RPMI7951 (cell line): ENCODE measurements at regions not wholly inside any gene's neighbourhood (a gene's known extent, or its start where the extent isn't known, plus 50 kb on each side); places are given as distances from the start of the nearest gene placed in this dataset.
A peak's percentile ranks its signal among the peaks of the same experiment; 100 is the strongest.
"Not testable (repeated sequence)": the region's sequence is repeated elsewhere in the genome, so short reads cannot be mapped to it uniquely, and the experiment has no call there.

ENCODE experiments used
- DNase-seq: peaks from one replicate; pipeline ENCODE4 v3.0.0-alpha.2; 2012; ENCODE audit warnings: low read depth

DNA sequence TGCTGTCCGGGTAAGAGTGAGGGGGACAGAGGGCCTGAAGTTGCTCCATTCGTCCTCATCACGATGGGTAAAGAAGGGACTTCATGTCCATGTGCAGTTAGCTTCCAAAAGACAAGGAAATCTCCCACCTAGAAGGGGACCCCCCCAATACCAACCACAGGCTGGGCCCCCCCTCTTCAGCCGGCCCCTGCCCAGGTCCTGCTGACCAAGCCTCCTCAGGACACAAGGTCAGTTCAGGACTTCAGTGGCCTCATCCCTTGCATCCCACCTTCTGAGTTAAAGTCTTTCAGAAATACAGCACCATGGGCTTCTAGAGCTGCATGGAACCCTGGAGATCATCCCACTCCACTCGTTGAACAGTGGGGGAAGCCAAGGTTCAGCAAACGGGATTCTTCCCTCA, 115.4 kb upstream of the ERG start:
- DNase-seq: no peak

DNA sequence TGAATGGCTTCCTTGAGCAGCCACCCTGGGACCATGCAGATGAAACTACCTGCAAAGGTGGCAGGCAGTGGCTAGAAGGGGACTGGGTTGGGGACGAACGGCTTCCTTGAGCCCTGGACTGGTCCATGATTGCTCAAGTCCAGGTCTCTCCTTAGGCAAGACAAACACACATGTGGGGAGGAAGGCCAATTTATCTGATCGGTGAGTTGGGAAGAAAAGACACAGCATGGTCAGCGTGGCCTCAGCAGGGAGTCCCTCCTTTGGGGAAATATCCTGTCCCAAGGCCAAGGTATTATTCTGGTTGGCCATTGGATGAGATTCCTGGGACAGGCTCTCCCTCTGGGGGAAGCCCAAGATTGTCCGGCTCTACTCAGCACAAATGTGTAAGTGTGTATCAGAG, 116.3 kb upstream of the ERG start:
- DNase-seq: no peak

DNA sequence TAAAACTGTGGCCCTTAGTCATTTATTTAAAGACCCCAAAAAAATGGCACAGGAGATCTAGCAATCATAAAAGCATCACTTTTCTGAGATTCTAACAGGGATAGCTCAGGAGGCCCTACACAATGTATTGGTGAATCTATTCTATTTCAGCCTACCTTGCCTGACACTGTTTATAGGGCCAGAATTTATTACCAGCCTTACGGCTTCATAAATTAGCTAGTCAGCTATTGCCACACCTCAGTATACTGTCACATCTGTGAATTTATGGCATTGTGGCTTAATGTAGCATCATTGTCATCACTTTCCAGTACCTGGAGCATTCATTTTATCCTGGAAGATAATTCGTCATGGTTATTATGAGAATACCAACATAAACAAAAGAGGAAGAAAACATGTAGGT, 121.2 kb upstream of the ERG start:
- DNase-seq: no peak

DNA sequence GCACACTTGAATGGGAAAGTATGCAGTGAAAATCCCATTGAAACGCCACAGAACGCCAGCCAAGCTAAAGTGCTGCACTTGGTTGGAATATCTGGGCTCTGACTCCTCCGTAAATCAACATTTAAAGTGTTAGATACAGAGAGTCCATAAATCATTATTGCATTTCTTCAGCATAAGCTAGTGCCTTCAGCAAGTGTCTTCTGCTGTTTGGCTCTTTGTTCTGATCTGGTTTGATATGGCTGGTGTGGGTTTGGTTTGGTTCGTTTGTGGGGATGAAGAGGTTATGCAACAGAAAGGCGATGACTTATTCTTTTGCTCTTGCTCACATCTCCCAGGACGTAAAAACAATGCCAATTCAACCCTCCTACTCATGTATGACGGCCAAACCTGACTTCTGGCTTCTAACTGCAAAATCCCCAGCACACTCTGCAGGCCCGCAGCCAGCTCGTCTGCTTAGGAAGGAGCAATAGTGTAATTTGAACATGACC, 121.8 kb upstream of the ERG start:
- DNase-seq: no peak

DNA sequence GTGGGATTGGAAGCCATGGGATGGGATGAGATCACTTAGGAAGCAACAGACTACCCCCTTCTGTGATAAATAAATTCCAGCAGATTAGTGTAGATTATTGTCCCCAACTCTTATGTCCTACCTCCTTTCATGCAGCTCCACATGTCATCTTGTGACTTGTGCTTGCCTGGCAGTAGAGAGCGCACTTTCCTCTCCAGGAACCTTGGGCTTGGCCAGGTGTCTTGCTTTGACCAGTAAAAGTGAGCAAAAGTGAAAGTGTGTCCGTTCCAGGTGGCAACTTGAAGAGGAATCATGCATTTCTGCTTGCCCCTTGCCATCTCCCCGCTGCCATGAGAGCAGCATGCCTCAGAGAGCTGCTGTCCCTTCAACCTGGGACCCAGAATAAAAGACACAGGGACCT, 122.9 kb upstream of the ERG start:
- no peak for DNase-seq

DNA sequence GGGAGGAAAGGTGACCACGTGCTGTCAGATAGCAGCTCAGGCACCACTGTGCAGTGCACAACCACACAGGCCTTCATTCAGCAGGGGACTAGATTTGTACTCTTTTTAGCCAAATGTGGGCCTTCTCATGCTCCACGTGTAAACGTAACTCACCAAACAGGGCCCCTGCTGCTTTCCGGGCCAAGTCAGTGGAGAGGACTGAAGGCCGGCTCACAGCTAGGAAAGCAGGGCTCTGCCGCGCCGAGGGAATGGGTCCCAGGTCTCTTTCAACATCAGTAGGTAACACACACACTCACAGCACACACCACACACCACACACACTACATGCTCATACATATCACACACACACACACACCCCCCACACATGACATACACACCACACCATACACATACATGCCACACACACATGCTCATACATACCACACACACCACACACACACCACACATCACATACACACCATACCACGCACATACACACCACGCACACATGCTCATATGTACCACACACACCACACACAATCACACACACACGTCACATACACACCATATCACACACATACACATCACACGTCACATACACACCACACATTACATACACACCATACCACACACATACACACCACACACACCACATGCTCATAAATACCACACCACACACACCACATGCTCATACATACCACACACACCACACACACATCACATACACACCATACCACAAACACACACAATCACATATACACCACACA, 124.0 kb upstream of the ERG start:
- DNase-seq: no peak

DNA sequence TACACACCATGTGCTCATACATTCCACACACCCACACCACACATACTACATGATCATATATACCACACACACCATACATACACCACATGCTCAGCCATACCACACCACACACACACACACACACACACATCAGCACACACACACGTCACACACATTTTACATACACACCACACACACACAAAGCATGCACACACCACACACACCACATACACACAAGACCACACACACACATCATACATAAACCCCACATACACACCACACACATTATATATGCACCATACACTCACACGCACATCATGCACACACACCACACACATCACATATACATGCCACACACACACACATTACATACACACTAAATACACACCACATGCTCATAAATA, 124.5 kb upstream of the ERG start:
- no peak for DNase-seq

DNA sequence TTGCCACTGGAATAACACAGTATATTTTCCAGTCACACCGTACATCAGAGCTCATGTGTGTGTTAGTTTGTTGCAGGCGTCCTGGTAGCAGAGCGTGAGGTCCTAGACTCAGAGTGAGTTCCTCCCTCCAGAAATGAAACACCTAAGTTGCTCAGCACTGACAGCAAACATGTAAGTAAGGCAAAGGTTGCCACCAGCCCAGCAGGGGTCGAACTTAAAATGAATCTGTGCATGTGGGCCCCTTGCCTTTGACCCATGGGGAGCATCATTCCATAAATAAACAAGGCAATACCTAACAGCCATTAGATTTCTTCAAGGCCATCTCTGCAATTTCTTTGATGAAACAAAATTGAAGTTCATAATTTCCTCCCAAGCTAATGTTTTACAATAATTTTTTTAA, 125.3 kb upstream of the ERG start:
- DNase-seq: no peak

DNA sequence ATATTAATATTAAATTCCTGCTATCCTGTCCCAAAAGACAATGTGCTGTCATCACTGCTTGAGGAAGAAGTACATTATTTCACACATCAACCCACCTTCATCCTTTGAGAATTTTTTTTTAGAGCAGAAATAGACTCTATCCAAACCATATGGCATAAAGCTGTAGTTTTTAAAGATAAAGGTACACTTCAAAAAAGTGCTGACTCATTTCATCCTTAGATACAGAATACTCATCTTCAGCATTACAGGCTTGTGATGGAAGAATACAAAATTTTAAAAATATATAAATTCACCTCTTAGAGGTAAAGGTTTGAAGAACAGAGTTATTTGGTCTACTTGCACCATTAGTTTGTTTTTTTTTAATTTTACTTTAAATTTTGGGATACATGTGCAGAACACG, 126.7 kb upstream of the ERG start:
- DNase-seq: no peak

DNA sequence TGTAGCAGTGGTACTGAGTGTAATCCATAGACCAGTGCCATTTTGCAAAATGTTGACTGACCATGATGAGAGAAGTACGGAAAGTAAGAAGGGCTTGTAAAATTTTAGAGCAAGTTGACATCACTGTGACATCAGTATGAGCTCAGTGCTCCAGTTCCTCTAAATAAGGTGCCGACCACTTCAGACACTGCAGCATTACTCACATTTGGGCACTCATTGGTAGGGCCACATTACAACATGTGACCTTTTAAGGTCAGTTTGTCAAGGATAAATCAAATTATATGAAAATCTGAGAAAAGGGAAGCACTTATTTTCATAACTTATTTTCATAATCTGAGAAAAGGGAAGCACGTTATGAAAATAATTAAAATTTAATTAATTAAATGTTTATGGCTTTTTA, 128.0 kb upstream of the ERG start:
- DNase-seq: no peak

DNA sequence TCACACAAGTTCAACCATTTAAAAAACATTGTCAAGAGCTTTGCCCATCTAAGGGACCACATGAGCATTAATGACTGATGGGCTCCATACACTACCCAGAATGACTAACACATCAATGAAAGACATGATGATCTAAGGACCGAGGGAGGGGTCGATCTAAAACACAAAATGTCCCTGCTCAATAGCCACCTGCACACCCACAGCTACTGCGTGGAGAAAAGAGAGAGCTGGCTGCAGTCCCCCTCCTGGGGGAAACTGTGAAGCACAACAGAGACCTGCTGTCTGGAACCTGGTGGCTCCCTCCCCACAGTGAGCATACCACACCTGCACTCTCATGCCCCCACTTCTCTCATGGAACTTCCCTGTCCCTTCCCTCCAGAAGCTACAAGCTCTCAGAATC, 130.1 kb upstream of the ERG start:
- DNase-seq: no peak

DNA sequence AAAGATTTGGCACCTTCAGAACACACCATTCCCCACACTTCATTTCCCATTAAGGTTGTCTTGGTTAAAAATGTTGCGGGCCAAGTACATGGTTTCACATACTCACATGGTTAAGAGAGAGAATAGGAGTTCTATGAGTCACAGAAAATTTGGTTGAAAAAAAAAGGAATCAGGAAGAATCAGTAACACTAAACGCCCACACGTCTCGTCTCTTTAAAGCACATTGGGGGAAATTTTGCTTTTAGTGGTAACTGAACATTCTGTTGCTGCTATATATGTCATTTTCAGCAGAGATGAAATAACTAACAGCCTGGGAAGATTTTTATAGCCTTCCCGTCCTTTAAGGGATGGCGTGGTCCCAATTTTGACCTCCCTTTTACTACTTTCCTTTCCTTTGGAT, 132.9 kb upstream of the ERG start:
- DNase-seq: peak; percentile 53

DNA sequence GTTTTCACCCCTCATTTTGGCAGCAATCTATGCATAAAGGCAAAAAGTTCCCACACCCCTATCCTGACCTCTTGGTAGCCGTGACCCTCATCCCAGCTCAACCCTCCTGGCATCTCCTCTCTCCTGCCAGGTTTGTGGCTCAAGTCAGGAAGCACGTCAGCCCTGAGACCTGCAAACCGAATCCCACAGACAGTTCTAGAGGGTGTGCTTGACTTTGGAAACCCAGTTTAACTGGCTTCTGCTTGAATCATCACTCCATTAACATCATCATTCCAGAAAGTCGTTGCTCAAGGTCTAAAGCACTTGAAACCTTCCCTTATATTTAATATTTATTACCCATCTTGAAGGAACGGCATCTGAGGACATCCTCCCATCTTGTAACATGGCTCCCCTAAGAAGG, 133.4 kb upstream of the ERG start:
- peak; percentile 26 for DNase-seq

DNA sequence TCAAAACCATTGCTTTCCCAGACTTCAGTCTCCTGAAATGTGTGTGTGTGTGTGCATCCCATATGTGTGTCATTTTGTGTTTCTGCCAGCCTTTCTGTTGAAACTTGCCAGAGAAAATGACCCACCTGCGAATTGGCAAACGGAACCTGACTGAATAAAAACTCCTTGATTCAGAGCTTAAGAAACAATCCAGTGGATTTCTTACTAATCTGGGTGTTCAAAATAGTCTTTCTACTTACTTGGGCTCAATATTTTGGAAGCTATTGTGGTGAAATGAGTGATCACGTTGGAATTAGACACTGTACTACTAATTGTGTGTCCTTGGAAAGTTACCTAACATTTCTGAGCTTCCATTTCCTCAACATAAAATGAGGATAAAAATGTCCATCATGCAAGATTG, 138.9 kb upstream of the ERG start:
- DNase-seq: no peak

DNA sequence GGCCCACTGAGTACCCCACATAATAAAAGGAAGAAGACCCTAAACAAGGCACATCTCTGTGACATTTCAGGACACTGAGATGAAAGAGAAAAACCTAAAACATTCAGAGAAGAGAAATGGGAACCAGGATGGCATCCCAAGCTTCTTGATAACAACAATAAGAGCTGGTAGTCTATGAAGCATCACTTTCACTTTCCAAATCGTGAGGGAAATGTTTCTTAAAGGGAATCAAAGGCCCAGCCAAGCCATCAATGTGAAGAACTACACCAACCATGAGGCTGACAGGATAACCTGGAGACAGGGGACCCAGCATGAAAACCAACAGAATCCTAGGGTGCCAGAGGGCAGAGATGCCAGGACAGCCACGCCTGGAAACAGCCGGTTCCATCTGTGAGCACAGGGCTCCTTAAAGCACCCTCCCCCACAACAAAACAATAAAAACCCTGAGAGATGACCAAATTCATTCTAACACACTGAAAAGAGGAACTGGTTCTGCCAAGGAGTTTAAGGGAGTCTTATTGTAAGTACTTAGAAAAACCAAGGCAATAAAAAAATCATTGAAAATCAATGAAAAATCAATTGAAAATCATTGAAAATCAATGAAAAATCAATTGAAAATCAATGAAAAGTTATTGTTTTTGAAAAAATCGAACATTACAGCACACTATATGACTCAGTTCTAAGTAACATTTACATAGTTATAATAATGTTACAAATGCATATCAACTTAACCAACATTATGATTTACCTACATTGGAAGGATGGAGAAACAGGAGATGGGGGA, 141.5 kb upstream of the ERG start:
- DNase-seq: peak; percentile 31

DNA sequence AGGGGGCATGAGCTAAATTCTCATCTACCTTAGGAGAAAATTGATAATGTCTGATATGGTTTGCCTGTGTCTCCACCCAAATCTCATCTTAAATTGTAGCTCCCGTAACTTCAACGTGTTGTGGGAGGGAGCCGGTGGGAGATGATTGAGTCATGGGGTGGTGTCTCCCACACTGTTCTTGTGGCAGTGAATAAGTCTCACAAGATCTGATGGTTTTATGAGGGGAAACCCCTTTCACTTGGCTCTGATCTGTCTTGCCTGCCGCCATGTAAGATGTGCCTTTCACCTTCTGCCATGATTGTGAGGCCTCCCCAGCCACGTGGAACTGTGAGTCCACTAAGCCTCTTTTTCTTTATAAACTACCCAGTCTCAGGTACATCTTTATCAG, 142.1 kb upstream of the ERG start:
- DNase-seq: not testable (repeated sequence)

DNA sequence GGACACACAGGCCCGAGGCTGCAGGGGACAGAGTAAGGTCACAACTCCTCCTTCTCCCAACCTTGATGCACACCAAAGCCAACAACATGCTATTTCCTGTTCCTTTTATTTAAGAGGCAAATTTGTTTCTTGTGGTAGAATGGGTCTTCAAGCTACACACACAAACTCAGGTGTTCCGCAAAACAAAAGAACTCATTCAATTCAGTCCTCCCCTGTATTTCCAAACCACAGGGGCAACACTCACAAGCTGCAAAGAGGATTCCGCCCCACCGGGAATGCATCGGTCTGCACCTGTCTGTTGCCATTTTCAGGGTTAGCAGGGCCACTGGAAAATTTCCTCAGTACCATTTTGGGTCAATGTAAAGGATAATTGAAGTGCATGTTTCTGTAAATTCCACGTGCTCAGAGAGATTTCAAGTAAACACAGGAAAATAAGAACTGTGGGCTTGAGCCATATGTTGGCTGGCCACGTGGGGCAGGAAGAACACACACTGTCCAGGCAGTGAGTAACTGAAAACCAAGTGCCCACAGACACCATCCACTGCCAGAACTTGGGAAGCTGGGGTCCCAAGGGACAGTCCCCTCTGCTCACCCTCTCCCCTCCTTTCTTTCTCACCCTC, 145.2 kb upstream of the ERG start:
- DNase-seq: no peak

DNA sequence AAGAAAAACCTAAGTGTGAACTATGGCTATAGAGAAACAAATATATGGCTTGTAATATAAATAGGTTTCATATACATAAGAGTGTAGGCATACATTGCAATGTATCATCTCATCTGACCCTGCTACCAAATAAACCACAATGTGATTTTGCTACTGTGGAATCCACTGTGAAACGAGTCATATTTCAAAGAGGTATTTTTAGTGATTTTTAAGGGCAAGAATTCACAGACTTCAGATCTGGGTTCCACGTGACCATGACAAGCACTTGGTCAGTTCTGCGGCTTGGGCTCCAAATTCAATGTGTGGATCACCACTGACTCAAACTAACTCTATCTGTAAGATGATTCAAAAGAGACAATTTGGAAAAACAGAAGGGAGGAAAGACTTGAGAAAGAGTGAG, 147.0 kb upstream of the ERG start:
- DNase-seq: peak; percentile 77

DNA sequence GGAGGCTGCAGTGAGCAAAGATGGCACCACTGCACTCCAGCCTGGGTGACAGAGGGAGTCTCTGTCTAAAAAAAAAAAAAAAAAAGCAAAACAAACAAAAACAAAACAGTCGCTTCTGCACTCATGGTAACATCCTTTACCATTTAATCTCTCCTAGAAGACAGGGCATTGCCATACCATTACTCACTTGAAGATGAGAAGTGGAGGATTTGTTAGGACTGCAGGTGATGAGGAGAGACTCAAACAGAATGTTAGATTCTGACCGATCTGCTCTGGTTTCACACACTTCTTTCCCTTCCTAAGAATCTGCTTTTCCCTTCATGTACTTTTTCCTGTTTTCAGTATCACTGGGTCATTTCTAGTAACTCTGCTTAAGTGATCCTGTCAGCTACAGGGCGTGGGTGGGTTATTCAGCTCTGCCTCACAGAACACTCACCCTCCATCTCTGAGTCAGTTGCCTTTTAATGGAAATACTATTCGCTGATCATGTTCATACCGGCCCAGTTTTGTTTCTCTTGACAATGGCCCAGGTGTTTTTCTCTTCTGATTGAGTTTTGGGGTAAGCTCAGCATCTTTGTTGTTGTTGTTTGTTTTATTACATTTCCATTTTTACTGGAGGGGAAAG, 148.0 kb upstream of the ERG start:
- peak; percentile 29 for DNase-seq

DNA sequence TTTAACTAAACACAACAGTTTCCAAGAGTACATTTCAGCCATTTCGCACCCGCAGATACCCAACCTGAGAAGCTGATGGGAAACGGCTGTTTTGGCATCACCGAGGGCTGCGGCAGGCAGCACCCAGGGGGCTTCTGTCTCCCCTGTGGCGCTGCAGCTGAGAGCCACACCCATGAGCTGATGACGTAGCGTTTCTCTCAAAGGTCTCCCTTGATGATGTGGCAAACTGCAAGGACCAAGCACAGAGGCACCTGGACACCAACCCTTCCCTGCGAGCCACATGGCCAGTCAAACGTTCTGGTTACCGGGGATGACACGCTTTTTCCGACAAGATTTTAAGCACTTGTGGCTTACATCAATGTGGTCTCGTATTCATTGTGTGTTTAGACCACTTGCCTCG, 150.8 kb upstream of the ERG start:
- no peak for DNase-seq

DNA sequence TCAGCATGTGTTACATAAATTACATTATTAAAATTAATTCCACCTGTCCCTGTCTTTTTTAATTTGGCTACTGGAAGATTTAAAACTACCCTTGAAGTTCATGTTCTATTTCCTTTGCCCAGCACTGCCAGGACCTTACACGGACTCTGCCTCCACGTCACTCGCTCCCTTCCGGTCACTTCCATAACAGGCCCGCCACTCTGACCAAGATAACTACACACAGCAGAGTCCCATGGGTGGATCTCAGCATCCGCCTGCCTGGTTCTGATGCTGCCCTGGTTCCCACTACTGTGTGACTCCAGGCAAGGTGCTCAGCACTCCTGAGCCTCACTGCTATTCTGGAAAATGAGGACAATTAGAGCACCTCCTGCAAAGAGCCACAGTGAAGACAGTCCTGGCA, 153.3 kb upstream of the ERG start:
- DNase-seq: no peak

DNA sequence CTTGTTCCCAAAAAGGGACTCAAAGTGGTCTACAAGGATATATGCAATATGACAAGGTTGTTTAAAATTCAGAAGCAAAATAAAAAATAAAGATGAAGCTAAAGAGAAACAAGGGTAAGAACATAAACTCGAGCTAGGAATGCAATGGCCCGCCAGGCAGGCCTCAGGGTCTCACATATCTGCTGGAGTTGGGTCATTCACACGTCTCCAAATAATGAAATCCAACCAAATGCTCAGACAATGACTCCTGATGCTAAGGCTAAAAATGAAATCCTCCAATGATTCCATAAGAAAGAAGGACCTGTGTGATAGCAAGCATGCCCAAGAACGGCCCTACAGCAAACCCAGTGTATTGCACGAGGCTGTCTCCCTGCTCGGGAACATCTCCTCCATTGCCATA, 153.3 kb upstream of the ETS2 start:
- no peak for DNase-seq

DNA sequence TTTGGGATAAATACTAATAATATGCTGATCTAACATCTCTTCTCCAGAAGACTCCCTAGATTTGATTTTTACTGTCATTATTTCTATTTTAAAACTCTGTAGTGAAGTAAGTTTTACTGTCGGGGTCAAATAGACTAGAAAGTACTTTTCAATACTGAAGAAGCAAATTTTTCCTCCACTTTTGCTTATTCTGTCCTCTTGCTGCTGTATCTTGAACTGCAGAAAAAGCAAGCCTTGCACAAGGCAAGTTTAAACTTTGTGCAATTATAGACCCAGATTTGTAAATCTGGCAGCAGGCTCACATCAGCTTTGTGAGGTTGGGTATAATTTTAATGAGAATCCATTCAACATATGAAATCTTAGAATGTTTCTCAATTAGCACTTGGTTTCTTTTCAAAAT, 151.1 kb upstream of the ETS2 start:
- DNase-seq: no peak
